ENCODE measurements at regions not wholly inside any gene's neighbourhood (a gene's known extent, or its start where the extent isn't known, plus 50 kb on each side); places are given as distances from the start of the nearest gene placed in this dataset.
A peak's percentile ranks its signal among the peaks of the same experiment; 100 is the strongest.

GRCh38 chr6:167735951-167736288 lies 90.8 kb upstream of the AFDN start (continued):
- TF ChIP-seq SMAD1 (CRISPR knock-in tag; IDR thresholded peaks at IDR 0.05; ENCODE audit: borderline replicate concordance, low read depth) (no peak), GLI4 (CRISPR knock-in tag; IDR thresholded peaks at IDR 0.05; ENCODE audit: borderline replicate concordance) (0 out of 2 replicates have a peak, but pooled peaks have one; percentile 60), ZNF317 (CRISPR knock-in tag; IDR thresholded peaks at IDR 0.05) (no peak), KMT2B (CRISPR knock-in tag; IDR thresholded peaks at IDR 0.05) (no peak), CBX1 (IDR thresholded peaks at IDR 0.05; ENCODE audit: low read depth) (no peak), ZNF329 (CRISPR knock-in tag; IDR thresholded peaks at IDR 0.05; ENCODE audit: low read depth) (no peak), ZNF180 (CRISPR knock-in tag; IDR thresholded peaks at IDR 0.05; ENCODE audit: borderline replicate concordance, low read depth) (no peak), ZNF7 (CRISPR knock-in tag; IDR thresholded peaks at IDR 0.05) (no peak), ZNF264 (CRISPR knock-in tag; IDR thresholded peaks at IDR 0.05) (peak; percentile 5; the same call in 1 of the 2 replicates), NCOR1 (IDR thresholded peaks at IDR 0.05; ENCODE audit: borderline replicate concordance, low read length) (no peak), ZNF234 (CRISPR knock-in tag; conservative IDR thresholded peaks at IDR 0.05) (0 out of 2 replicates have a peak, but pooled peaks have one; percentile 85), SETDB1 (CRISPR knock-in tag; IDR thresholded peaks at IDR 0.05; ENCODE audit: borderline replicate concordance) (0 out of 2 replicates have a peak, but pooled peaks have one; percentile 62), GATAD1 (CRISPR knock-in tag; IDR thresholded peaks at IDR 0.05) (no peak), IRF2 (CRISPR knock-in tag; IDR thresholded peaks at IDR 0.05) (no peak), WIZ (CRISPR knock-in tag; IDR thresholded peaks at IDR 0.05) (no peak; the same call in 1 of the 2 replicates), ZNF10 (CRISPR knock-in tag; IDR thresholded peaks at IDR 0.05; ENCODE audit: borderline replicate concordance, low read depth) (no peak), ZNF282 (IDR thresholded peaks at IDR 0.05; ENCODE audit: partially characterized antibody) (no peak), PRPF4 (IDR thresholded peaks at IDR 0.05; ENCODE audit: low read depth, low read length, poor library complexity, severe bottlenecking) (no peak)
- TF ChIP-seq, protein P1, sequence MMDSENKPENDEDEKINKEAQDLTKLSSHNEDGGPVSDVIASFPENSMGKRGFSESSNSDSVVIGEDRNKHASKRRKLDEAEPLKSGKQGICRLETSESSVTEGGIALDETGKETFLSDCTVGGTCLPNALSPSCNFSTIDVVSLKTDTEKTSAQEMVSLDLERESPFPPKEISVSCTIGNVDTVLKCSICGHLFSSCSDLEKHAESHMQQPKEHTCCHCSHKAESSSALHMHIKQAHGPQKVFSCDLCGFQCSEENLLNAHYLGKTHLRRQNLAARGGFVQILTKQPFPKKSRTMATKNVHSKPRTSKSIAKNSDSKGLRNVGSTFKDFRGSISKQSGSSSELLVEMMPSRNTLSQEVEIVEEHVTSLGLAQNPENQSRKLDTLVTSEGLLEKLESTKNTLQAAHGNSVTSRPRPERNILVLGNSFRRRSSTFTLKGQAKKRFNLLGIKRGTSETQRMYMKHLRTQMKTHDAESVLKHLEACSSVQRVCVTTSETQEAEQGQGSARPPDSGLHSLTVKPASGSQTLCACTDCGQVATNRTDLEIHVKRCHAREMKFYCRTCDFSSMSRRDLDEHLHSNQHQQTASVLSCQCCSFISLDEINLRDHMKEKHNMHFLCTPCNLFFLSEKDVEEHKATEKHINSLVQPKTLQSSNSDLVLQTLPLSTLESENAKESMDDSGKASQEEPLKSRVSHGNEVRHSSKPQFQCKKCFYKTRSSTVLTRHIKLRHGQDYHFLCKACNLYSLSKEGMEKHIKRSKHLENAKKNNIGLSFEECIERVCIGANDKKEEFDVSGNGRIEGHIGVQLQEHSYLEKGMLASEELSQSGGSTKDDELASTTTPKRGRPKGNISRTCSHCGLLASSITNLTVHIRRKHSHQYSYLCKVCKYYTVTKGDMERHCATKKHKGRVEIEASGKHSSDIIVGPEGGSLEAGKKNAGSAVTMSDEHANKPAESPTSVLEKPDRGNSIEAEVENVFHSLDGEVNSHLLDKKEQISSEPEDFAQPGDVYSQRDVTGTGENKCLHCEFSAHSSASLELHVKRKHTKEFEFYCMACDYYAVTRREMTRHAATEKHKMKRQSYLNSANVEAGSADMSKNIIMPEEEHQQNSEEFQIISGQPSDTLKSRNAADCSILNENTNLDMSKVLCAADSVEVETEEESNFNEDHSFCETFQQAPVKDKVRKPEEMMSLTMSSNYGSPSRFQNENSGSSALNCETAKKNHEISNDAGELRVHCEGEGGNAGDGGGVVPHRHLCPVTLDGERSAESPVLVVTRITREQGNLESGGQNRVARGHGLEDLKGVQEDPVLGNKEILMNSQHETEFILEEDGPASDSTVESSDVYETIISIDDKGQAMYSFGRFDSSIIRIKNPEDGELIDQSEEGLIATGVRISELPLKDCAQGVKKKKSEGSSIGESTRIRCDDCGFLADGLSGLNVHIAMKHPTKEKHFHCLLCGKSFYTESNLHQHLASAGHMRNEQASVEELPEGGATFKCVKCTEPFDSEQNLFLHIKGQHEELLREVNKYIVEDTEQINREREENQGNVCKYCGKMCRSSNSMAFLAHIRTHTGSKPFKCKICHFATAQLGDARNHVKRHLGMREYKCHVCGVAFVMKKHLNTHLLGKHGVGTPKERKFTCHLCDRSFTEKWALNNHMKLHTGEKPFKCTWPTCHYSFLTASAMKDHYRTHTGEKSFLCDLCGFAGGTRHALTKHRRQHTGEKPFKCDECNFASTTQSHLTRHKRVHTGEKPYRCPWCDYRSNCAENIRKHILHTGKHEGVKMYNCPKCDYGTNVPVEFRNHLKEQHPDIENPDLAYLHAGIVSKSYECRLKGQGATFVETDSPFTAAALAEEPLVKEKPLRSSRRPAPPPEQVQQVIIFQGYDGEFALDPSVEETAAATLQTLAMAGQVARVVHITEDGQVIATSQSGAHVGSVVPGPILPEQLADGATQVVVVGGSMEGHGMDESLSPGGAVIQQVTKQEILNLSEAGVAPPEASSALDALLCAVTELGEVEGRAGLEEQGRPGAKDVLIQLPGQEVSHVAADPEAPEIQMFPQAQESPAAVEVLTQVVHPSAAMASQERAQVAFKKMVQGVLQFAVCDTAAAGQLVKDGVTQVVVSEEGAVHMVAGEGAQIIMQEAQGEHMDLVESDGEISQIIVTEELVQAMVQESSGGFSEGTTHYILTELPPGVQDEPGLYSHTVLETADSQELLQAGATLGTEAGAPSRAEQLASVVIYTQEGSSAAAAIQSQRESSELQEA (CRISPR knock-in tag; IDR thresholded peaks at IDR 0.05; ENCODE audit: not compliant biosample characterization): peak; percentile 34
